ENCODE measurements at regions not wholly inside any gene's neighbourhood (a gene's known extent, or its start where the extent isn't known, plus 50 kb on each side); places are given as distances from the start of the nearest gene placed in this dataset.

DNA sequence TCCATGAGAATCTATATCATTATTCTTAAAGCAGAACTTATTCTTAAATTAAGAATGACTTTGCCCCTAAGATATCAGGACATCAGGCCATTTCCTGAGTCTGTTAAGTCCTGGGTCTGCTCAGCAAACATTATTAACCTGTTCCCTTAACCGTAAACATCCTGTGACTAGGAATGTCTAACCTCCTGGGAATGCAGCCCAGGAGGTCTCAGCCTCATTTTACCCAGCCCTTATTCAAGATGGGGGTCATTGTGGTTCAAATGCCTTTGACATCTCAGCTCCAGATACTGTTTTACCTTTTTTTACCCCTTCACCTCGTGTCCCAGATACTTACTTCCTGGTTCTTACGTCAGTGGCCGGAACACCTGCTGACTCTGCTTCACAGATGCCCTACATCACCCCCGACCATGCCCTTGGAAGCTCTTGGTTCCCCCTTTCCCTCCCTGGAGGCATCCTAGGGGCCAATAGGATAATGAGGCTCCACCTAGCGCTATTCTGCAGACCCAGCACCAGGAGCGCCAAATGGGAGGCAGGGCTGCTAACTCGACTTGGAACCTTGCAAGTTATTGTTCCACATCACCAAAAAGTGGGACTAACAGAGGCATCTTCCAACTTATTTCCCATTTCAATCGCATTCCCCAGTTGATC is 182.5 kb downstream of the MED10 start:
- no peak for DNase-seq

DNA sequence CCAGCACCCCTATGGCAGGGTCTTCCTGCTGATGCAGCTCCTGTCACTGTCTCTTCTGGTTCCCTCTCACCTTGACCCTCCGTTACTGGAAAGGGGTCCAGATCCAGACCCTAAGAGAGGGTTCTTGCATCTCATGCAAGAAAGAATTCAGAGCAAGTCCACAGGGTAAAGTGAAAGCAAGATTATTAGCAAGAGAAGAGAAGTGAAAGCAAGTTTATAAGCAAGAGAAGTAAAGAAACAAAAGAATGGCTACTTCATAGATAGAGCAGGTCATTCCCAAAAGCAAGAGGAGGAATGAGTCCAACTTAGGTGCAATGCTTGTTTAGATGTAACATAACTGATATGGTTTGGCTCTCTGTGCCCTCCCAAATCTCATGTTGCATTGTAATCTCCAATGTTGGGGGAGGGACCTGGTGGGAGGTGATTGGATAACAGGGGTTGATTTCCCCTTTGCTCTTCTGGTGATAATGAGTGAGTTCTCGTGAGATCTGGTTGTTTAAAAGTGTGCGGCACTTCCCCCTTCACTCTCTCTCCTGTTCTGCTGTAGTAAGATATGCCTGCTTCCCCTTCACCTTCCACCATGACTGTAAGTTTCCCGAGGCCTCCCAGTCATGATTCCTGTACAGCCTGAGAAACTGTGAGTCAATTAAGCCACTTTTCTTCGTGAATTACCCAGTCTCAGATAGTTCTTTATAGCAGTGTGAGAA is 183.3 kb downstream of the MED10 start:
- DNase-seq: no peak

DNA sequence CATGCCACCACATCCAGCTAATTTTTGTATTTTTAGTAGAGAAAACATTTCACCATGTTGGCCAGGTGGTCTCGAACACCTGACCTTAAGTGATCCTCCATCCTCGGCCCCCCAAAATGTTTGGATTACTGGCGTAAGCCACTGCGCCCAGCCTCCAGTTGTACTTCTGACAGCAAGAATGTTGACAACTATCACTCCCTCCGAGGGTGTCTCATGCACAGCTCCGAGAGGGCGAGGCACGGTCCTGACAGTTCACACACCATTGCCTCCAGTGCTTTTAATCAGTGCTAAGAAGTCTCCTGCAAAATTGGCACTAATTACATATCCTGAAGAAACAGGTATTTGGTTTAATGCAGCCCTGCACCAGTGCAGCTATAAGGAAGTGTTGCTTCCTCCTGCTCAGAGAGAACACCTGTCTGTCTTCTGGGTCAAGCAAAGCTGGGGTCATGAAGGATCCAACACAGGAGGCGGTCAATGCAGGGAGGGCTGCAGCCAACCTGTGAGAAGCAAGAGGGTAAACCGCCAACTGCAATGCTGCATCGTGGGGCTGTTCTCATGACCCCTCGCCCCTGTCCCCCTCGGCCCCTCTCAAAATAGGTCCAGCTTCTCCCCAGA is 184.0 kb downstream of the MED10 start:
- DNase-seq: no peak

DNA sequence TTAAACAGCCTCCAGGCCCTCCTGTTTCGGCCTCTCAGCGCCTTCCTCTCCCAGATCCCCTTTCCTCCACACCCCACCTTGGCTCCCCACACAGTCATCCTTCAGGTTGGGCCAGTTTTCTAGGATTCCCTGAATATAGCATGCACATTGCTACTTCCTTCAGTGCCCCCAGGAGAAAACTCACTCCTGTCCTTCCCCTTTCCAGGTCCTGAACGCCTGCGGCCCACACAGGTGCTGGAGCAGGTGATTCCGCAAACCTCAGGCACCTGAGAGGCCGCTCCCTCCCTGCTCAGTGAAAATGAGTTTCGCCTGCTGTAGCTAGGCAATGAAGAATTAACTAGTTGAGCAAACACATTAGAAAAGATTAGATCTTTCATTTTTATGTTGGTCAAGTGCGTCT is 185.0 kb downstream of the MED10 start:
- no peak for DNase-seq

DNA sequence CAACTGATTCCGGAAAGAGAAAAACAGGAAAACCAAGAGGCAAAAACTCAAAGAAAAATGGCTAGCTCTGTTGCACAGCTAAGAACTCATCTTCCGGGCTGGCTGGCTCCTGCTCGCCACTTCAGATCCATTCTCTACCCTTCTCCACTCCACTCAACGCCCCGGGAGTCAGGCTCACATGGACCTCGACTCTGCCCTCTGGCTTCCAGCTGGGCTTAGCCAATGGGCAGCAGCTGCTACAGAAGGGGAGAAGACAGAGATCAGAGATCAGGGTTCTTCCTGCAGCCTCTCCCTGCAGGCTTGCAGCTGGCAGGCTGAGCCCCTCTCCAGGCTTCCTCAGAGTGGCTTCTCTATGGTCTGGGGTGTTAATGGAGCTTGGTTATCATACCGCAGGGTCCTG is 187.5 kb downstream of the MED10 start:
- DNase-seq: no peak

DNA sequence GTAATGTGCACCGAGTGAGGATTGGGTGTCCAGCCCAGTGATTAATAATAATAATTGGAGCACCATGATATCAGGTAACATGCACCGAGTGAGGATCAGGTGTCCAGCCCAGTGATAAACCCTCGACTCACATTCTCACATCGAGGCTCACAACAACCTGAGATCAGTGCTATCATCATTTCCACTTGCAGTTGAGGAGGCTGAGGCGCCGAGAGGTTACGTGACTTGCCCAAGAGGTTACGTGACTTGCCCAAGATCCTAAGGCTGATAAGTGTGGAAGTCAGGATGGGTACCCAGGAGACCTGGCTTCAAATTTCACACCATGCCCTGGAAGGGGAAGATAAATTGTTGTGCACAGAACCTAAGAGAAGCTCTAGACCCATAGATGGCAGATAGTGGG is 189.4 kb downstream of the MED10 start:
- DNase-seq: no peak

DNA sequence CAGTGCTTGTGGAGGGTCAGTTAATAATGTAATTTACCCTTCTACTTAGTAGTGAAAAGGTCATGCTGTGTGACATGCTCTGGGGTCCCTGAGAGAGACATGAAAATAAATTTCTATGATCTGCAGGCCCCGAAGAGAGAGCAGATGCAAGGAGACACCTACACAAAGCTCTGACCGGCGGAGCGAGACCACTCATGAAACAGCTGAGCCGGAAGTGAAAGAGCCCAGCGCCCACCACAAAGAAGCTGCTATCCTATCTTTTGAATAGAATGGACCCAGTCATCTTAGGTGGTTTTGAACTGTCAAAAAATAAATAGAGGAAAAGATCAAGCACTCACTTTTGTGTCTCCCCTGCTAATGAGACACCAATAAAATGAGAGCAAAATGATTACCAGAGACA is 190.0 kb downstream of the MED10 start:
- DNase-seq: no peak

DNA sequence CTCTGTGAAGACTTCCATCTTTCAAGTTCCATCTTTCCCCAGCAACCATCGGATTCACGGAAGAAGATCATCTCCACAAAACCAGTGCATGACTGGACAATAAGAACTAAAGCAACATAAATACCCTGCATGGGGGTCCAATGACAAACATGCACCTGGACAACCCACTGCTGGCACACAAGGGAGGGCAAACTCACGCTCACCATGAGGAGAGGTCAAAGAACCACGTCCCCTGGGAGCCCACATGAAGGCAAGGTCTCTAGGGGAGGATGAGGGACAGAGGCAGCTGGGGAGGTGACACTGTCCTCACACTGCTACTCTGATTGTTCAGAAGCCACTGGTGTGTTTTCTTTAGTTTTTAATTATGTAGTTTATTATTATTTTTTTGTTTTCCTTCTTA is 190.8 kb downstream of the MED10 start:
- DNase-seq: no peak

DNA sequence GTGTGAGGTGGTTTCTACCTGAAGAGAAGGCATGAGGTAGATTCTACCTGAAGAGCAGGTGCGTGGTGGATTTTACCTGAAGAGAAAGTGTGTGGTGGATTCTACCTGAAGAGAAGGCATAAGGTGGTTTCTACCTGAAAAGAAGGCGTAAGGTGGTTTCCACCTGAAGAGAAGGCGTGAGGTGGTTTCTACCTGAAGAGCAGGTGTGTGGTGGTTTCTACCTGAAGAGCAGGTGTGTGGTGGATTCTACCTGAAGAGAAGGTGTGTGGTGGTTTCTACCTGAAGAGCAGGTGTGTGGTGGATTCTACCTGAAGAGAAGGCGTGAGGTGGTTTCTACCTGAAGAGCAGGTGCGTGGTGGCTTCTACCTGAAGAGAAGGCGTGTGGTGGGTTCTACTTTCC is 192.8 kb downstream of the MED10 start:
- no peak for DNase-seq

DNA sequence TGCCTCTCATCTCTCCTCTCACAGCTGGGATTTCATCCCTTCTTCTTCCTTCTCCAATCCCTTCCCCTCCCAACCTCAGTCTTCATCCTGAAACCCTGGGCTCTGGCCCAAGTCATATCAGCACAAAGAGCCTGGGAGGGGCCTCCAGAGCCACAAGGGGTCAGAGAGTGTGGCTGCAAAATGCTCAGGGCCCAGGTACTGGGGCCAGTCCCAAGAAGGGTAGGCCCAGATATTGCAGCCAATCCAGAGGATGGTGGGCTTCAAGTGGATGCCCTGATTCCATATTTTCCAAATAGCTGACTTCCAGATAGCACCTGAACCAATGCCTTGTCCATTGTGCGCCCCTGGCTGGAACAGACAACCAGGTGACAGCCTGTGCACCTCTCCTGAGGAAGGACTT is 193.9 kb downstream of the MED10 start:
- DNase-seq: no peak

DNA sequence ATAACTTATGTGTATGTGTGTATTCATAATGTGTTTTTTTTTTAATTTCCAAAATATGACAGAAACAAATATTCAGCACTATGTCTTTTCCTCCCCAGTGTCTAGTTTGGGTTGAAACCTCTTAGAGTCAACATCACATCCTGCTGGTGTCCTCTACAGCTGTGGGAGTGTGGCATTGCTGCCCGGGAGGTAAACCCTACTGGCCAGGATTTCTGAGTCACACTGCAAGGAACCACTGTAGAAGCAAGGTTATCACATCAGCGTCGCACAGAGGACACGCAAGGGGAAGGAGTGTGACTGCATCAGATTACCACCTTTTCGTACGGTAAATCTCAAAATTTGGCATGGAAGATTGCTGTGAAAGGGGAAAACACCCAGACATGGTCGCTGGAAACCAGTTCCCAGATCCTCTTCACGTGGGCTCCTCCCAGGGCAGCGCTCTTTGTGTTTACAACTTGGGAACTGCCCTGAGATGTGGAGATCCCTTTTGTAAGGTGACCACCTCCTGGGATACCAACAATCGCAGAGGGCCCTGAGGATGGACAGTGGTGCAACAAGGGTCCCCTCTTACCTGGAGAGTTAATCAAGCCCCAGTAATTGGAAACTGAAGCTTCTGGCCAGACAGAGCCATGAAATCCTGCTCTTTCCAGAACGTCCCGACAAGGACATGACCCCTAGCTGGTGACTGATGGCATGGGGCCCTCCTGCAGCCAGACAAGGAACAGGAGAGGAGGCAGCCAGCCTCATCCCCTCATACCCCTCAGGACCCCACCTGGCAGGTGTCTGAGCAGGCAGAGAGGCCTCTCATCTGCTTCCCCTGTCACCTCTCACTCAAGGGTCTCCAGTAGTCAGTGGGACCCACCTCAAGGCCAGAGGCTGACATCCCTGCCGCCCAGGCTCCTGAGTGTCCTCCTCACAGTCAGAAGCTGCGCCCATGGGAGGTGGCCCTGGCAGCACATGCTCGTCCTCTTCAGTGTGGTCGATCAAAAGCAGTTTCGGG is 194.7 kb downstream of the MED10 start:
- no peak for DNase-seq

DNA sequence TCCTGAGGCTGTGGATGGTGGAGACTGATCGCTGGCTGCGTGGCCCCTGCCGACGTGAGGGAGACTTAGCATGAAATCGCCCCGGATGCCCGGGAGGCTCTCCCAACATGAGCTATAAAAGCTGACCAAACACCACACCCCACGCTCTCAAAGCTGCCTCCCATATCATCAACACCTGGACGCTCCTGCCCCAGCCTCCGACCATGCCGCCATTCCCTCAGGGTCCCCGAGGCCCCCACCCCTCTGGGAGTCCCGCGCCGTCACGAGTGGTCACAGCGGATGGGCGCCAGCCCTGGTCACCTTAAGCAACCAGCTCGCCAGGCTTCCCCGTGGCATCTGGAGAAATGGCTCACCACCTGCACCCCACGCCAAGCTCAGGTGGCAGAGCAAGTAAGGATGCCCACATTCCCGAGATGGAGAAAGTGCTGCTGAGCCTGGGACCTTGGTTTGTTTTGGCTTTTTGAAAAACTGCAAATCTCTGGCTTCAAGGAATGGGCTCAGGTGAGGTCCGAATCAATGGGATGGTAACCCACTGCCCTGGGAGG is 196.0 kb downstream of the MED10 start:
- no peak for DNase-seq

DNA sequence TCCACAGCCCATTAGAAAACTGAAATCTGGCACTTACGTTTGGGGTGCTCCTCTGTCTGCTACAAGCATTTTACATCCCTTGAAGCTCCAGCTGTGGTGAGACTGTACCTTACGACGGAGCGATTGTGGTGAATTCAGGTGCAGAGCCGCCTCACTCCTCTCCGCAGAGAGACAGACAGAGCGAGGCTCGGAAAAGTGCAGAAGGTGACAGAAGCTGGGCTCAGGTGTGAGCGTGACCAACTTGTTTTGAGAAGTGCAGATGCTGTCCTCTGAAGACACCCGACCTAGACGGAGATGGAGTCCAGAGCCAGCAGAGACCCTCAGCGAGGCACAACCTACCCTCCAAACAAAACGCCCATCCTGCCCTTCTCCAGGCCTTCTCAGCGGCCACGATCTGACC is 196.5 kb downstream of the MED10 start:
- DNase-seq: no peak

DNA sequence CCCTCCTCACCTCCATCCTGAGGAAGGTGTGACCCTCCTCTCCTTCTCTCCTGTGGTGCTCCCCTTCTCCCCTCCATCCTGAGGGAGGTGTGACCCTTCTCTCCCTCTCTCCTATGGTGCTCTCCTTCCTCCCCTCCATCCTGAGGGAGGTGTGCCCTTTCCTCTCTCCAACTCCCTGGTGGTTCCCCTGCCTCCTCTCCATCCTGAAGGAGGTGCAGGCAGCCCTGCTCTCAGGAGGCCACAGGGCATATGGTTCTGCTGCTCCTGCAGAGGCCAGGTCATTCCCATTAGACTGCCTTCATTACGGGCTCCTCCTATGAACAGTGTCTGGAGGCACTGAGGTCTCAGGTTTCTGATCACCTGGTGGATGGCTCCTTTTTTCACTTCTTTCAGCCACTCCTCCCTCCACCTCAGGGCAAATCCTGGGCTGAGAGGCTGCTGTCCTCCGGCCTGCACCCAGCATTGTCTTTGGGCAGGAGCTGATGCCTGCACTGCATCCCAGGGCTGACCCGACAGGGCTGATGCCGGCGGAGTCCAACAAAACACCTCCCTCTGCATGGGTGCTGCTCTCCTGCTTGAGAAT is 197.1 kb downstream of the MED10 start:
- no peak for DNase-seq

DNA sequence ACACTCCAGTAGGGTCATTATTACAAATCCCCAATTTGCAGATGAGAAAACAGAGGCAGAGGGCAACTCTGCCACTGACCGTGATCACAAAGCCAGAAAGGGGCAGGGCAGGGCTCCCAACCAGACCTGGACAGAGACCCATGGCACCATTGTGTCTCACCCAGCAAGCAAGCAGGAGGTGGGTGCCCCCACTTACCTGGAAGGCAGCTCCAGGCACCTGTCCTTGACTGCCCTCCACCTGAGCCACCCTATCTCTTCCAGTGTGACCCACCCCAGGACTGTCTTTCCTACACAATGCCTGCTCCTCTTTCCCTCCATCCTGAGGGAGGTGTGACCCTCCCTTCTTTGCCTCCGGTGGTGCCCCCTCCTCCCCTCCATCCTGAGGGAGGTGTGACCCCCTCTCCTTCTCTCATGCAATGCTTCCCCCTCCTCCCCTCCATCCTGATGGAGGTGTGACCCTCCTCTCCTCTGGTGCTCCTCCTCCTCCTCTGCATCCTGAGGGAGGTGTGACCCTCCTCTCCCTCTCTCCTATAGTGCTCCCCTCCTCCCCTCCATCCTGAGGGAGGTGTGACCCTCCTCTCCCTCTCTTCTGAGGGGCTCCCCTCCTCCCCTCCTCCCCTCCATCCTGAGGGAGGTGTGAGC is 198.0 kb downstream of the MED10 start:
- DNase-seq: no peak

DNA sequence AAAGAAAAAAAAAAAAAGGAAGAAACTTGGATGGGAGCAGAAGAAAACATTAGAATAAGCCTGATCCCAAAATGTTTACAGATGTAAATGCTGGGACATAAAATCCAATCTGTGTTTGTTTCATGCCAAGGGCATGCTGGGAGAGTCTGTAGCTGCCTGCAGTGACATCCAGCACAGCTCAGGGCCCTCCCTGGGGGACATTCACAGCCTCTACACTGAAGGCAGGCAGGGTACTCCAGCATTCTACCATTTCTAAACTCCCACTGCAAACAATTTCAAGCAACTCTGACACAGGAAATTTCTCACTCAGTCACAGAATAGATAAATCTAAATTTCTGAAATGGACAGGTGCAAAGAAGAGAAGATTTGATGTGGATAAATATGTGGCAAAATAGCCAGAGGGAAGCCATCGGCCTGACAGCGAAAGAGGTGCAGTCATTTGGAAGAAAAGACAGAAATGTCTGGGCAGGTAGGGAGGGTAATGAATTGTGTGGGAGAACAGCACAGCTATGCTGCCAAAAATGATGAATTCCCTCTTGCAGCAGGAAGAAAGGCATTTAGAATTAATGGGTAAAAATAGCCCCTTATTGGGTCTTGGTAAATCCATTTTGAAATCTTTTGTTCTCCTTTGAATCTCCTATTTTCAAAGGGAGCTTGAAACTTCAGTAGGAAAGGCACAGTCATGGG is 199.4 kb downstream of the MED10 start:
- DNase-seq: no peak

DNA sequence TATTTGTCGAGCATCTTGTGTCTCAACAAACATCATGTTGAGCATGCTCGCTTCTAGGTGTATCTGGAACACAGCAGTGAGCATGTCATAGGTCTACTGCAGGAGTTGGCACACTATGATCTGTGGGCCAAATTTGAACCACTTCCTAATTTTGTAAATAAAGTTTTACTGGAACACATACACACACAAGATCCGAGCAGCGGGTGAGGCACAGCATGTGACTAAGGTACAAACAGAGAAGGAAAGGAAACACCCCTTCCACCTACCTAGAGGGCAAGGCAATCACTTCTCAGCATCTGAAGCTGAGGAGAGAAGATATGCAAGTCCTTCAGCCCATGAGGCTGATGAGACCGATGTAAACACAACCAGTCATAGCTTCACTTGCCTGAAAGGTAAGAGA is 200.4 kb downstream of the MED10 start:
- DNase-seq: no peak

DNA sequence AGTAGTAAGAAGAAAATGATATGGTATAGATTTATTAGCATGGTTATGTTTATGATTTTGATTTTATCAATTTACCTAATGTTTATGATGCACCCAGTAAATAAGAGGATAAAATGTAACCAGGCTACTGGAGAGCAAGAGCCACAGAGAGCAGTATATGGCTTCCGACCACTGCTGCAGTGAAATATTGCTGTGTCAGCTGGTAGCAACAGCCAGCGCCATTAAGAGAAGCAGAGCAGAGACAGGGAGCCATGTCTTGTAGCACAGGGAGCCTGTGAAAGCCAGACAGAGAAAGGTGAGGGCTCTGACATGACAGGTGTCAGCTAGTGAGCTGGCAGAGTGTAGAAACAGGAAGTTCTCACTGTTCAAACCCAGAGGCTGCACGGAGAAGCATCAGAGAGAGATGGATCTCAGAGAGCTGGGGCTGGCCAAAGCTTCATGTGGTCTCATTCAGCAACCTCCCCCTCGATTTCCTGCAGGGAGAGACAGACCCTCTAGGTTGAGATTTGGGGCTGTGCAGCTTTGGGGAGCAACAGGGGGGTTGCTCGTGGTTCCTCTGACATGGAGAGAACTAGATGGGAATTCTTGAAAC is 202.1 kb downstream of the MED10 start:
- DNase-seq: no peak

DNA sequence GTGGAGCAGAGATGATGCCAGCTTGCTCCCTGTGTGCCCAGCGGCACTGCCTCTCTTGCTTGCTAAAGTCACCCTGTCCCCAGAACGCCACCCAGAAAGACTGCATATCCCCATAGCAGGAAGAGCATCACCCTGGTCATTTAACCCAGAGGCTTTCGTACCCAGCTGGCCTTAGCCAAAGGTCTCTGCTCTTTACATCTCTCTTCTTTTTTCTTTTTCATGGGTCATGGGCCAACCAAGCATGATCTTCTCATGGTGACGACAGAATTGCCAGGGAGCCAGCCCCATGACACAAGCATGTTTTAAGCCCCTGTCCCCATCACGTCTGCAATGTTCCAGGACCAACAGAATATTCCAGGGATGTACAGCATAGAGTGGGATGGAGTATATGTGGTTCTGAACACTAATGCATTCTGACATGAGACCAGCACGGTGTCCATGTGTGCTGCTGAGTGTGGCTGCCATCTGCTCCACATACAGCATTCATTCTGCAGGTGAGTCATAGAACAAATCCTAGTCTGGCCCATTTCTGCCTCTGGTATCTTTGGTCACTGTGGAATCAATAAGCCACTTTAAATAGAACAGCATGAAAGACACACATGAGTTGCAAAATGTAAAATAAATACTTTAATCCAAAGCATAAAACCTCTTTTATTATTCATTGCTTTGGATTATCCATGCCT is 203.0 kb downstream of the MED10 start:
- no peak for DNase-seq

All from muscle of back (tissue), 3 donors.